LNCaP clone FGC (cell line): ENCODE measurements at regions not wholly inside any gene's neighbourhood (a gene's known extent, or its start where the extent isn't known, plus 50 kb on each side); places are given as distances from the start of the nearest gene placed in this dataset.

Source experiments
- DNase-seq: peaks from one replicate; pipeline ENCODE4 v3.0.0-alpha.2; 2011; ENCODE audit warnings: low read depth
- H3K4me3 ChIP-seq: 2 replicates; pipeline ENCODE4 v1.5.1; 2011; ENCODE audit warnings: mild to moderate bottlenecking, low read depth, low read length, control low read depth
- TF ChIP-seq, protein P1 (sequence below): IDR thresholded peaks from 2 replicates; pipeline ENCODE4 v1.5.1; 2012; ENCODE audit warnings: mild to moderate bottlenecking; ENCODE audit not compliant: control insufficient read depth, insufficient read depth; ENCODE audit errors: extremely low read depth

DNA sequence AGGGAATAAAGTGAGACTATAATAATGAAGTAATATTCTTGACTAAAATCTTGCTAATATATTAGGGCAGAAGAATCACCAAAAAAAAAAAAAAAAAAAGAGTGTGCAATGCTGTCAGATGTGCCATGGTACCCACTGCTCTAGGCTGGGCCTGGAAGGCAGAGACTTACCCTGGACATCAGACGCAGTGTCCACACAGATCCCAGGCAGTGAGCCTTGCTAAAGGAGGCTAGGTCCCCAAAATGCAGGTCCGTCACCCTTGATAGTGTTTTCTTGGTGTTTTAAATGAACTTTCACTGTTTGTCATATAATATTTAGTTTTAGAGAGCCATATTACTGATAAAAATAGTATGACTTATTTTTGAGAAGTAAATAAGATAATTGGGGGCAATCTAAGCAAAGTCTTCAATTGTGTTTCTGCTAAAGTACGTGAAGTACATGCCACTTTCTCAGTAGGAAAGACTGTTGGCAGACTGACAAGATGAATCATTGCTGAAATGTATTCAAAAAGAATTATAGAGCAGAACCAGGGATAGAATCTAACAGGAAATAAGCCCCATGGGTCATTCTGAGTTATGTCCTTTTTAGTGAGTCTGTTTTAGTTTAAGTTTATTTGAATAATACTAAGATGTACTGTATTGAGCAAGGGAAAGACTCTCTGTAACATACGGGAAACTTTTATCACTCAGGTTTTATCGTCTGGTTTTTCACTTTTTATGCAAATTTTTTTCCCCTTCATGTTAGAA is 74.6 kb upstream of the PDC start:
- H3K4me3 ChIP-seq, result no peak overlapping the region
- peak; percentile 32 for DNase-seq
- TF ChIP-seq, protein P1, sequence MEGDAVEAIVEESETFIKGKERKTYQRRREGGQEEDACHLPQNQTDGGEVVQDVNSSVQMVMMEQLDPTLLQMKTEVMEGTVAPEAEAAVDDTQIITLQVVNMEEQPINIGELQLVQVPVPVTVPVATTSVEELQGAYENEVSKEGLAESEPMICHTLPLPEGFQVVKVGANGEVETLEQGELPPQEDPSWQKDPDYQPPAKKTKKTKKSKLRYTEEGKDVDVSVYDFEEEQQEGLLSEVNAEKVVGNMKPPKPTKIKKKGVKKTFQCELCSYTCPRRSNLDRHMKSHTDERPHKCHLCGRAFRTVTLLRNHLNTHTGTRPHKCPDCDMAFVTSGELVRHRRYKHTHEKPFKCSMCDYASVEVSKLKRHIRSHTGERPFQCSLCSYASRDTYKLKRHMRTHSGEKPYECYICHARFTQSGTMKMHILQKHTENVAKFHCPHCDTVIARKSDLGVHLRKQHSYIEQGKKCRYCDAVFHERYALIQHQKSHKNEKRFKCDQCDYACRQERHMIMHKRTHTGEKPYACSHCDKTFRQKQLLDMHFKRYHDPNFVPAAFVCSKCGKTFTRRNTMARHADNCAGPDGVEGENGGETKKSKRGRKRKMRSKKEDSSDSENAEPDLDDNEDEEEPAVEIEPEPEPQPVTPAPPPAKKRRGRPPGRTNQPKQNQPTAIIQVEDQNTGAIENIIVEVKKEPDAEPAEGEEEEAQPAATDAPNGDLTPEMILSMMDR, result no peak

DNA sequence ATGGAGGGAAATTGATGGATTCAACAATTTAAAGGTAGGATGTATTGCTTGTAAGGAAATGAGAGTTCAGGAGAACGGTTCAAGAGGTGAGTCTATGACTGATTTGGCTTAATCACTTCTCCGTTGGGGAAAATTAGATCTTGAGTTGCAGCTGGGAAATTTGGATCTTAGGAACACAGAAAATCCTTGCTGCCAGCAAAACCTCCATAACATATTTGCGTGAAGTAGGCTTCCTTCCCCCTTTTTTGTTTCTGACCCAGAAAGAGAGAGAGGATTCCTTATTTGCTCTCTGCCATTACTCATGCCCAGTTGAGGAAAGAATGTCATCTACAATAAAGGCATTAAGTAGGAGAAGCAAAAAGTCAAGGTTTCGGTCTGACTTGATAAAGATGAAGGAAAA is 73.5 kb upstream of the PDC start:
- no peak overlapping the region for H3K4me3 ChIP-seq
- TF ChIP-seq, protein P1, result no peak

DNA sequence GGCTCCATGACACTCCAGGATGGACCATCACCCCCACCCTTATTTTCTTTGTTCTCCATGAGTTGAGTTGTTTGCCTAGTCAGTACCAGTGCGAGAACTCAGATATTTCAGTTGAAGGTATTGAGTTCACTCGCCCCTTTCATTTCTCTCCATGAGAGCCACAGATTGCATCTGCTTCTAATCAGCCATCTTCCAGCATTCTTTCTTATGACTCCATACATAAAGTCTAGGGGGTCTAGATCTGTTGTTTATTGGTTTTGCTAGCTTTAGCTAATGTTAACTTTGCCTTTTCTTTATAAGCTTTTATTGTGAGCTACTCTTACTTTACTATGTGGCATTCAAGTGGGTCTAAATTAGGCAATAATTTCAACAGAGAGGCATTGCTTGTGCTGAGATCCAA is 71.6 kb upstream of the PDC start:
- no peak for DNase-seq
- no peak overlapping the region for H3K4me3 ChIP-seq
- TF ChIP-seq, protein P1, result no peak

More for the DNA sequence above, 73.5 kb upstream of the PDC start:
- DNase-seq, result no peak

DNA sequence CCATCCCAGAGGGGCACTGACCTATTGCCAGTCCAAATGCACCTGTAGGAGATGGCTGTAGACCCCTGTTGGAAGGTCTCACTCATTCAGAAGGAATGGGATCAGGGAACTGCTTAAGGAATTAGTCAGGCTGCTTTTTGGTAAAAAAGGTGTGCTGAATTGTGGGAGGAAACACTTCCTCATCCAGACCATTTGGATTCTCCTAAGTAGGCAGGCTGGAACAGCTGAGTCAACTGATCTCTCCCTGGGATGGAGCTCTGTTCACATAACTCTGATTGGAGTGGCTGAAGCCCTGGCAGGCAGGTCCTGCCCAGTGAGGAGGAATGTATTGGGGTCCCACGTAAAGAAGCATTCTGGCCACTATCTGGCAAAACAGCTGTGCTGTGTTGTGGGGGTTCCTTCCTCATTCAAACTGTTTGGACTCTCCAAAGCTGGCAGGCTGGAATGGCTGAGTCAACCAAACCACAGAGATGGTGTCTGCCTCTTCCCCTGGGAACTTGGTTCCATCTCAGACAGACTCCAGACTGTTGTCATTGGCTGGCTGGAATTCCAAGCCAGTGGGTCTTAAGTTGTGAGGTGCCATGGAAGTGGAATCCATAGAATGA is 70.7 kb upstream of the PDC start:
- H3K4me3 ChIP-seq, result no peak overlapping the region
- DNase-seq, result no peak
- TF ChIP-seq, protein P1, result no peak

DNA sequence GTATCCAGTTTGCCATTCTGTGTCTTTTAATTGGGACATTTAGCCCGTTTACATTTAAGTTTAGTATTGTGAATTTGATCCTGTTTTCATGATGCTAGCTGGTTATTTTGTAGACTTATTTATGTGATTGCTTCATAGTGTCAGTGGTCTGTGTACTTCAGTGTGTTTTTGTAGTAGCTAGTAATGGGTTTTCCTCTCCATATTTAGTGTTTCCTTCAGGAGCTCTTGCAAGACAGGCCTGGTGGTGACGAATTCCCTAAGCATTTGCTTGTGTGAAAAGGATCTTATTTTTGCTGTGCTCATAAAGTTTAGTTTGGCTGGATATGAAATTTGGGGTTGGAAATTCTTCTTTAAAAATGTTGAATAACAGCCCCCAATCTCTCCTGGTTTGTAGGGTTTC is 69.2 kb upstream of the PDC start:
- TF ChIP-seq, protein P1, result no peak
- no peak overlapping the region for H3K4me3 ChIP-seq
- no peak for DNase-seq

DNA sequence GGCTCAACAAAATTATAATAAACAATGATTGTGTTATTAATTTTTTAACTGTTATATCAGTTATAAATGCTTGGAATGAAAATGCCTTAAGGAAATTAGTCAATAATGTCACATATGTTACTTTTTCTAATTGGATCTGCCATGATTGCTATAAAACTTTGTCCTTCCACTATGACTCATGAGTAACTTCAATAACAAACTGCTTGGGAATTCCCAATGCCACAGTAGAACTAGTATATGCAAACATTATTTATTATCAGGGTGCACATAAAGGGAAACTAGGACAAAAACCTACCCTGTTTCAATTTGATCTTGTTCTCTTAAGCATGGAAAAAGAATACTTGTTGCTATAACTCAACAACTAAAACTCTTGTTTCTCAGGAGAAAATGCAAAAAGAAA is 59.1 kb upstream of the PDC start:
- TF ChIP-seq, protein P1, result no peak
- DNase-seq, result no peak
- H3K4me3 ChIP-seq, result no peak overlapping the region

DNA sequence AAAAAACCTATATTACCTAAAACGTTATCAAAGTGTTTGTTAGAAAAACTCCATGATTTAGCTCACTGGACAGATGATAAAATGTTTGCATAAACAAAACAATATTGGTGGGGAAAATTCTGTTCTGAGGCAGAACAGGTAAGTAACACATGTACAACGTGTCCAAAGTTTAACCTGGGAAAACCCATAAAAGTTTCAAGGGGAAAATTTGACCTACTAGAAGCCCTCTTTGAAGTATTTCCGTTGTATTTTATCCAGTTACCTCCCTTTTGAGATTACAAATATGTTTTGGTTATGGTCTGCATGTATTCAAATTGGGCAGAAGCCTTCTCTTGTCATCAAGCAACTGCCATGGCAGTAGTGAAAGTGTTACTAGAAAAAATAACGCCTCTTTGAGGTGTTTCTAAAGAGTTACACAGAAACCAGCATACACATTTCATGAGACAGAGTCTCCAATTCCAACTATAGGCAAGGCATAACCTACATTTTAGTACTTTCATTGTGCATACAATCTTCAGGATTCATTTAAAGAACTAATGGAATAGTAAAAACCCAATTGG is 58.0 kb upstream of the PDC start:
- no peak overlapping the region for H3K4me3 ChIP-seq

More for the DNA sequence above, 58.0 kb upstream of the PDC start:
- TF ChIP-seq, protein P1, result no peak
- DNase-seq, result no peak
